ENCODE measurements at regions not wholly inside any gene's neighbourhood (a gene's known extent, or its start where the extent isn't known, plus 50 kb on each side); places are given as distances from the start of the nearest gene placed in this dataset.

- Histone ChIP-seq H3K36me3 (ENCODE audit: control insufficient read depth, insufficient read depth, low read length) (no peaks in the 10 kb centered on the region), H3K4me3 (replicated peaks; ENCODE audit: low read depth, low read length) (no peak overlapping the region), H3K27me3 (replicated peaks; ENCODE audit: control insufficient read depth, insufficient read depth, low read length) (no peaks in the 10 kb centered on the region; the same call in 1 of the 2 replicates)
- TF ChIP-seq CTCF (IDR thresholded peaks at IDR 0.05; ENCODE audit: insufficient read depth, low read length, poor library complexity, severe bottlenecking): no peak
- no peak for DNase-seq (ENCODE audit: extremely low read depth, insufficient read length)
Measured at GRCh38 chr5:113682497-113683136, 169.1 kb downstream of the YTHDC2 start.

GRCh38 chr5:113683211-113683610 lies 169.7 kb downstream of the YTHDC2 start:
- no peaks in the 10 kb centered on the region for H3K36me3 ChIP-seq (ENCODE audit: control insufficient read depth, insufficient read depth, low read length)
- H3K27me3 ChIP-seq (replicated peaks; ENCODE audit: control insufficient read depth, insufficient read depth, low read length): no peaks in the 10 kb centered on the region; the same call in 1 of the 2 replicates
- no peak overlapping the region for H3K4me3 ChIP-seq (replicated peaks; ENCODE audit: low read depth, low read length)
- DNase-seq (ENCODE audit: extremely low read depth, insufficient read length): no peak
- no peak for TF ChIP-seq CTCF (IDR thresholded peaks at IDR 0.05; ENCODE audit: insufficient read depth, low read length, poor library complexity, severe bottlenecking)

- Histone ChIP-seq H3K36me3 (ENCODE audit: control insufficient read depth, insufficient read depth, low read length) (no peaks in the 10 kb centered on the region), H3K4me3 (replicated peaks; ENCODE audit: low read depth, low read length) (no peak overlapping the region), H3K27me3 (replicated peaks; ENCODE audit: control insufficient read depth, insufficient read depth, low read length) (no peaks in the 10 kb centered on the region; the same call in 1 of the 2 replicates)
- no peak for DNase-seq (ENCODE audit: extremely low read depth, insufficient read length)
- TF ChIP-seq CTCF (IDR thresholded peaks at IDR 0.05; ENCODE audit: insufficient read depth, low read length, poor library complexity, severe bottlenecking): no peak
Measured at GRCh38 chr5:113686599-113686998, 173.1 kb downstream of the YTHDC2 start.

- TF ChIP-seq CTCF (IDR thresholded peaks at IDR 0.05; ENCODE audit: insufficient read depth, low read length, poor library complexity, severe bottlenecking): no peak
- no peaks in the 10 kb centered on the region for H3K36me3 ChIP-seq (ENCODE audit: control insufficient read depth, insufficient read depth, low read length)
- H3K4me3 ChIP-seq (replicated peaks; ENCODE audit: low read depth, low read length): no peak overlapping the region
- H3K27me3 ChIP-seq (replicated peaks; ENCODE audit: control insufficient read depth, insufficient read depth, low read length): no peaks in the 10 kb centered on the region
- DNase-seq (ENCODE audit: extremely low read depth, insufficient read length): no peak
Measured at GRCh38 chr5:113689647-113690046, 176.2 kb downstream of the YTHDC2 start.

- TF ChIP-seq CTCF (IDR thresholded peaks at IDR 0.05; ENCODE audit: insufficient read depth, low read length, poor library complexity, severe bottlenecking): no peak
- Histone ChIP-seq H3K4me3 (replicated peaks; ENCODE audit: low read depth, low read length) (no peak overlapping the region), H3K36me3 (ENCODE audit: control insufficient read depth, insufficient read depth, low read length) (no peaks in the 10 kb centered on the region), H3K27me3 (replicated peaks; ENCODE audit: control insufficient read depth, insufficient read depth, low read length) (no peaks in the 10 kb centered on the region)
- DNase-seq (ENCODE audit: extremely low read depth, insufficient read length): no peak
Measured at GRCh38 chr5:113692466-113692865, 179.0 kb downstream of the YTHDC2 start.
